ENCODE measurements at regions not wholly inside any gene's neighbourhood (a gene's known extent, or its start where the extent isn't known, plus 50 kb on each side); places are given as distances from the start of the nearest gene placed in this dataset.

GRCh38 chr7:145753004-145753403 is 363.6 kb upstream of the CNTNAP2 start:
- no peak overlapping the region for H2BK20ac ChIP-seq (ENCODE audit: low read depth, low read length)
- H3K4ac ChIP-seq (ENCODE audit: low read depth, low read length): no peak overlapping the region
- H3K36me3 ChIP-seq (ENCODE audit: control insufficient read depth, insufficient read depth, low read length): no peaks in the 10 kb centered on the region
- in situ Hi-C loops (cut with MboI; ENCODE audit: low sequenced_read_pairs): no loop called here
- no peak overlapping the region for H2AK9ac ChIP-seq (replicated peaks; ENCODE audit: low read depth, low read length, poor library complexity)
- no peak overlapping the region for H3K56ac ChIP-seq (ENCODE audit: extremely low read depth, insufficient read depth, low read length)
- no peak overlapping the region for H2AK5ac ChIP-seq (ENCODE audit: low read depth, low read length)
- no peak overlapping the region for H3K27ac ChIP-seq (ENCODE audit: insufficient read depth, low read length)
- no CpG with 5 or more reads among the region's 11 CpGs for WGBS, 2 experiments (ENCODE audit: extremely low coverage in 2 of 2, insufficient read length in 1 of 2)
- H3K18ac ChIP-seq (ENCODE audit: low read depth, low read length): no peak overlapping the region
- H3K79me1 ChIP-seq (ENCODE audit: low read depth in 1 of 2, low read length in 2 of 2): no peaks in the 10 kb centered on the region
- no peak overlapping the region for H2BK5ac ChIP-seq (ENCODE audit: low read depth, low read length, poor library complexity, severe bottlenecking)
- no peak overlapping the region for H3K4me2 ChIP-seq (ENCODE audit: low read depth, low read length)
- no peaks in the 10 kb centered on the region for H4K20me1 ChIP-seq (ENCODE audit: insufficient read depth, low read length)
- H4K5ac ChIP-seq (ENCODE audit: low read depth, low read length): no peak overlapping the region
- intact Hi-C loops (cut with micrococcal nuclease): no loop called here
- no peaks in the 10 kb centered on the region for H3K4me1 ChIP-seq (ENCODE audit: control insufficient read depth, insufficient read depth, low read length)
- H3K9ac ChIP-seq (ENCODE audit: low read depth, low read length): no peak overlapping the region
- no peak overlapping the region for H3K14ac ChIP-seq (replicated peaks; ENCODE audit: low read depth, low read length)
- peaks cover 12% of the 10 kb centered on the region; the same call in 1 of the 2 replicates for H3K9me3 ChIP-seq (ENCODE audit: control insufficient read depth, insufficient read depth, low read length)
- H3K27me3 ChIP-seq (ENCODE audit: control insufficient read depth, insufficient read depth, low read length): no peaks in the 10 kb centered on the region
- ChIA-PET CTCF (no interaction called here), POLR2A (ENCODE audit: unreplicated experiment) (no interaction called here)
- no peak overlapping the region for H2AFZ ChIP-seq (replicated peaks; ENCODE audit: low read length, poor library complexity)
- no peak overlapping the region for H3K23ac ChIP-seq (ENCODE audit: low read depth, low read length)
- H2BK15ac ChIP-seq (ENCODE audit: low read depth, low read length): no peak overlapping the region
- no peaks in the 10 kb centered on the region for H3K9me1 ChIP-seq (ENCODE audit: insufficient read depth, low read length)
- dilution Hi-C loops (cut with HindIII; ENCODE audit: low sequenced_read_pairs, unreplicated experiment): no loop called here
- H3K4me3 ChIP-seq (ENCODE audit: insufficient read depth, low read depth, low read length): no peak overlapping the region
- H4K91ac ChIP-seq (ENCODE audit: insufficient read depth, low read depth, low read length): no peak overlapping the region
- no peak for ATAC-seq (ENCODE audit: low read depth)
- no TSS peak for BruUV-seq (replicated peaks)
- no peak overlapping the region for H2BK120ac ChIP-seq (ENCODE audit: low read depth, low read length)
- DNase-seq: no peak
- H4K8ac ChIP-seq (ENCODE audit: low read depth in 2 of 2, low read length in 2 of 2): no peak overlapping the region
- TF ChIP-seq SMC3 (IDR thresholded peaks at IDR 0.05; ENCODE audit: low read depth, low read length): no peak
- no peak for TF ChIP-seq POLR2A (IDR thresholded peaks at IDR 0.05; ENCODE audit: low read depth, low read length)
- TF ChIP-seq MXI1 (IDR thresholded peaks at IDR 0.05; ENCODE audit: borderline replicate concordance, low read depth, low read length): no peak
- TF ChIP-seq USF2 (IDR thresholded peaks at IDR 0.05; ENCODE audit: low read depth, low read length): no peak
- no peak for TF ChIP-seq MAFK (IDR thresholded peaks at IDR 0.05; ENCODE audit: low read depth, low read length)
- no peak for TF ChIP-seq RCOR1 (IDR thresholded peaks at IDR 0.05; ENCODE audit: insufficient replicate concordance, low read length)
- no peak for TF ChIP-seq CHD1 (IDR thresholded peaks at IDR 0.05; ENCODE audit: low read depth, low read length)
- TF ChIP-seq NFE2L2 (IDR thresholded peaks at IDR 0.05; ENCODE audit: low read depth, low read length): no peak
- no peak for TF ChIP-seq RFX5 (IDR thresholded peaks at IDR 0.05; ENCODE audit: low read depth, low read length)
- TF ChIP-seq CTCF (conservative IDR thresholded peaks at IDR 0.05; ENCODE audit: low read depth, low read length): no peak
- TF ChIP-seq FOS (IDR thresholded peaks at IDR 0.05; ENCODE audit: low read depth, low read length): no peak
- TF ChIP-seq RAD21 (IDR thresholded peaks at IDR 0.05; ENCODE audit: low read length): no peak
- no peak for TF ChIP-seq CEBPB (IDR thresholded peaks at IDR 0.05; ENCODE audit: low read depth, low read length)
- TF ChIP-seq, protein P1, sequence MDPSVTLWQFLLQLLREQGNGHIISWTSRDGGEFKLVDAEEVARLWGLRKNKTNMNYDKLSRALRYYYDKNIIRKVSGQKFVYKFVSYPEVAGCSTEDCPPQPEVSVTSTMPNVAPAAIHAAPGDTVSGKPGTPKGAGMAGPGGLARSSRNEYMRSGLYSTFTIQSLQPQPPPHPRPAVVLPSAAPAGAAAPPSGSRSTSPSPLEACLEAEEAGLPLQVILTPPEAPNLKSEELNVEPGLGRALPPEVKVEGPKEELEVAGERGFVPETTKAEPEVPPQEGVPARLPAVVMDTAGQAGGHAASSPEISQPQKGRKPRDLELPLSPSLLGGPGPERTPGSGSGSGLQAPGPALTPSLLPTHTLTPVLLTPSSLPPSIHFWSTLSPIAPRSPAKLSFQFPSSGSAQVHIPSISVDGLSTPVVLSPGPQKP (IDR thresholded peaks at IDR 0.05; ENCODE audit: borderline replicate concordance, low read depth, low read length): no peak
- TF ChIP-seq BHLHE40 (IDR thresholded peaks at IDR 0.05; ENCODE audit: low read depth, low read length): no peak
- TF ChIP-seq MAZ (IDR thresholded peaks at IDR 0.05; ENCODE audit: borderline replicate concordance, low read depth, low read length): no peak

Data from IMR-90 (cell line).